ENCODE measurements at regions not wholly inside any gene's neighbourhood (a gene's known extent, or its start where the extent isn't known, plus 50 kb on each side); places are given as distances from the start of the nearest gene placed in this dataset.

DNA sequence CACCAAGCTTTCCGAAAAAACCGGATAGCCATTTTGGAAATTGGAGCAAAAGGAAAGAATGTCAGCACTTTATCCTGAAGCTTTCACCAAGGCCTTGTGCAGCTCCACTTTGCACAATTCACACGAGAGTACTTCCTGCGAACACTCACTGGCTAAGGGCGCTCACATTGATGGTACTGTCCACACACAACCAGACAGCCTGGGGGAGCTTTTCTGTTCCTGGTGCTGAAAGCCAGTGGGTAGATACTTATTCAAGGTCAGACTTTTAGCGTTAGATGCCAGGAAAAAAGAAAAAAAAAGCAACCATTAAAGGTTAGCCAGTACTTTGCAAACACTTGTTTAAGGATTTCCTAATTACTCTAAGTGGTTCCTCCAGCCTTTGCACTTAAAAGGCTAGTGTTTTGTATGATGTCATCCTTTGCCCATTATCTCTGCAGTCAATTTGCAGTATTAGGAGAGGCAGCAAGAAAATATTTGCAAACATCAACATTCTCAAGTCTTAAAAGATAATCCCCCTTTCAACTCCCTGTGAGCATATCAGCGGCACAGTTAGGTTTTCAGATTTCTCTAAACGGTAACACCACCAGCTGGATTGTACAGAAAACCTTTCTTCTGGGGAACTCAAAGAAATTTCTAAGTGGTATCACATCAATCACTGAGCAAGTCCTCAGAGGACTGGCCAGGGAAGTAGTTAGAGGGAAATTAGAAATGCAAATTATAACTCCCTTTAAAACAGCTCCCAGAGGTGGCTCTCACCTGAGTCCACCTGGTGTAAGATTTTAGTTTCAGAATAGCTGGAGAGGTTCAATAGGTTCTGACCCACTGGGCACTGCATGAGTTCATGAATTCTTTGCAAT, 243.4 kb upstream of the IRX5 start (continued):
- peak; percentile 73; the same call in 1 of the 2 replicates for TF ChIP-seq TSHZ1 (tag by site-specific recombination; IDR thresholded peaks at IDR 0.05; ENCODE audit: borderline replicate concordance)
- TF ChIP-seq ELK4 (IDR thresholded peaks at IDR 0.05; ENCODE audit: borderline replicate concordance, low read depth, low read length), result no peak
- TF ChIP-seq ZNF747 (tag by site-specific recombination; IDR thresholded peaks at IDR 0.05), result no peak
- TF ChIP-seq ZNF555 (tag by site-specific recombination; conservative IDR thresholded peaks at IDR 0.05), result no peak
- TF ChIP-seq GFI1B (tag by site-specific recombination; IDR thresholded peaks at IDR 0.05), result peak; percentile 73; the same call in 1 of the 2 replicates
- no peak for TF ChIP-seq ZNF248 (tag by site-specific recombination; IDR thresholded peaks at IDR 0.05)
- TF ChIP-seq OVOL3 (tag by site-specific recombination; IDR thresholded peaks at IDR 0.05), result peak; percentile 97
- TF ChIP-seq ZNF768 (tag by site-specific recombination; IDR thresholded peaks at IDR 0.05), result no peak
- no peak for TF ChIP-seq ZSCAN5A (tag by site-specific recombination; IDR thresholded peaks at IDR 0.05)
- no peak for TF ChIP-seq ZNF302 (tag by site-specific recombination; IDR thresholded peaks at IDR 0.05; ENCODE audit: low read depth)
- TF ChIP-seq KLF16 (tag by site-specific recombination; IDR thresholded peaks at IDR 0.05), result peak; percentile 56; the same call in 1 of the 2 replicates
- no peak for TF ChIP-seq ZNF140 (tag by site-specific recombination; IDR thresholded peaks at IDR 0.05)
- no peak for TF ChIP-seq ZNF548 (tag by site-specific recombination; IDR thresholded peaks at IDR 0.05)
- no peak for TF ChIP-seq ZSCAN30 (tag by site-specific recombination; IDR thresholded peaks at IDR 0.05)
- TF ChIP-seq ZNF274 (IDR thresholded peaks at IDR 0.05; ENCODE audit: low read length), result no peak
- TF ChIP-seq ZNF274 (tag by site-specific recombination; IDR thresholded peaks at IDR 0.05; ENCODE audit: borderline replicate concordance), result no peak
- no peak for TF ChIP-seq BCL6B (tag by site-specific recombination; IDR thresholded peaks at IDR 0.05)
- TF ChIP-seq ZNF366 (tag by site-specific recombination; conservative IDR thresholded peaks at IDR 0.05), result peak; percentile 35; the same call in 1 of the 2 replicates
- TF ChIP-seq ZBTB17 (tag by site-specific recombination; IDR thresholded peaks at IDR 0.05), result 0 out of 2 replicates have a peak, but pooled peaks have one; percentile 20
- no peak for TF ChIP-seq ZNF518A (tag by site-specific recombination; conservative IDR thresholded peaks at IDR 0.05; ENCODE audit: low read depth)
- TF ChIP-seq ZNF223 (tag by site-specific recombination; IDR thresholded peaks at IDR 0.05), result no peak
- no peak for TF ChIP-seq ZNF121 (tag by site-specific recombination; IDR thresholded peaks at IDR 0.05)
- TF ChIP-seq YY1 (tag by site-specific recombination; IDR thresholded peaks at IDR 0.05), result no peak
- TF ChIP-seq ZSCAN16 (tag by site-specific recombination; IDR thresholded peaks at IDR 0.05), result no peak
- no peak for TF ChIP-seq ZBTB26 (tag by site-specific recombination; optimal IDR thresholded peaks at IDR 0.05)
- TF ChIP-seq ZNF202 (tag by site-specific recombination; IDR thresholded peaks at IDR 0.05; ENCODE audit: borderline replicate concordance), result no peak
